ENCODE measurements at regions not wholly inside any gene's neighbourhood (a gene's known extent, or its start where the extent isn't known, plus 50 kb on each side); places are given as distances from the start of the nearest gene placed in this dataset.

DNA sequence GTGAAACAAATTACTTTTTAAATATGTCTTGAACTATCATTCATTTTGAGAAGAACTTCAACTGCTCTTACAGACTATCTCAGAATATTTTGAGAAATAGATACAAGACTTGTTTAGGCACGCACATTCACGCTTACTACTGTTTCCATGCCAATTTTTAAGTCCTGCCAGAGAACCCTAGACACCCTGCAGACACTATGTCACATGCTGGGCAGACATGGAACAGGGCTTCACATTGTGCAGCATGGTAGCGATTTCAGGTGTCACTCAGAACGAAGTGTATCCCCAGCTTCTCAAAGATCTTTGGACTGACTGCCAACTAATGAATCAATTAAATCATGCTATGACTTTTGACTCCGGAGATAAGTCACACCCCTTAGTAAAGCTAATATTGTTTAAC is 128.7 kb upstream of the SLC27A6 start:
- in situ Hi-C loops (cut with HindIII; ENCODE audit: extremely low pct_ligation_motif_present, low pct_unique_long_range_greater_than_20kb) = loop anchor here (25.0 kb wide), 1 partner anchor 624 kb away; no protein-coding TSS in a partner anchor
- FAIRE-seq = no peak
- intact Hi-C loops (cut with micrococcal nuclease; ENCODE audit: unreplicated experiment) = no loop called here
- Histone ChIP-seq H3K27me3 (ENCODE audit: control insufficient read depth in 1 of 2, insufficient read depth in 2 of 2, low read length in 2 of 2) (no peaks in the 10 kb centered on the region), H3K79me2 (ENCODE audit: insufficient read depth, low read length) (no peaks in the 10 kb centered on the region), H3K27ac (ENCODE audit: extremely low read length, insufficient read depth, low read length) (no peak overlapping the region), H3K9ac (ENCODE audit: insufficient read depth, low read depth, low read length) (no peak overlapping the region), H4K20me1 (ENCODE audit: insufficient read depth, low read length) (no peaks in the 10 kb centered on the region), H3K4me2 (ENCODE audit: low read depth, low read length) (no peak overlapping the region), H3K9me3 (ENCODE audit: low read length) (peaks cover 16% of the 10 kb centered on the region), H3K4me3 (replicated peaks in 1 of 3; ENCODE audit: insufficient read depth in 1 of 3, low read depth in 2 of 3, low read length in 3 of 3) (no peak overlapping the region), H3K36me3 (replicated peaks in 1 of 2; ENCODE audit: control insufficient read depth in 1 of 2, insufficient read depth in 2 of 2, low read length in 2 of 2) (no peaks in the 10 kb centered on the region), H2AFZ (ENCODE audit: low read length) (no peak overlapping the region), H3K4me1 (ENCODE audit: insufficient read depth, low read length) (no peaks in the 10 kb centered on the region)
- TF ChIP-seq RBM39 (IDR thresholded peaks at IDR 0.05; ENCODE audit: low read depth, low read length, poor library complexity, severe bottlenecking) = no peak
- no peak for TF ChIP-seq TOPORS (CRISPR knock-in tag; IDR thresholded peaks at IDR 0.05)
- no peak for TF ChIP-seq CBX5 (CRISPR knock-in tag; IDR thresholded peaks at IDR 0.05; ENCODE audit: borderline replicate concordance)
- no peak for TF ChIP-seq ZNF10 (CRISPR knock-in tag; IDR thresholded peaks at IDR 0.05; ENCODE audit: borderline replicate concordance, low read depth)
- TF ChIP-seq ERF (CRISPR knock-in tag; IDR thresholded peaks at IDR 0.05) = no peak
- TF ChIP-seq ZNF557 (CRISPR knock-in tag; IDR thresholded peaks at IDR 0.05) = no peak
- TF ChIP-seq FUBP1 (CRISPR knock-in tag; IDR thresholded peaks at IDR 0.05; ENCODE audit: borderline replicate concordance) = no peak
- no peak for TF ChIP-seq FOXK1 (CRISPR knock-in tag; IDR thresholded peaks at IDR 0.05; ENCODE audit: borderline replicate concordance, low read depth)
- TF ChIP-seq HOXD1 (CRISPR knock-in tag; IDR thresholded peaks at IDR 0.05) = no peak
- no peak for TF ChIP-seq HDAC1 (CRISPR knock-in tag; IDR thresholded peaks at IDR 0.05)
- TF ChIP-seq IKZF4 (CRISPR knock-in tag; IDR thresholded peaks at IDR 0.05; ENCODE audit: borderline replicate concordance, low read depth, not compliant biosample characterization) = no peak
- TF ChIP-seq ZNF564 (CRISPR knock-in tag; IDR thresholded peaks at IDR 0.05) = no peak
- no peak for TF ChIP-seq ZNF672 (CRISPR knock-in tag; IDR thresholded peaks at IDR 0.05)
- no peak for TF ChIP-seq ZNF570 (CRISPR knock-in tag; IDR thresholded peaks at IDR 0.05; ENCODE audit: borderline replicate concordance)
- no peak for TF ChIP-seq PHF8 (CRISPR knock-in tag; IDR thresholded peaks at IDR 0.05)
- no peak for TF ChIP-seq ZNF75D (CRISPR knock-in tag; IDR thresholded peaks at IDR 0.05; ENCODE audit: borderline replicate concordance)
- TF ChIP-seq SKI (IDR thresholded peaks at IDR 0.05; ENCODE audit: partially characterized antibody) = no peak
- 2% methylated on average over 5 of the region's 5 CpGs for WGBS (ENCODE audit: low lambda C conversion rate)
- ChIA-PET POLR2A (no interaction called here), CTCF (ENCODE audit: low intra/inter-chr PET ratio, low total read pairs) (no interaction called here)
- ATAC-seq = no peak
- no peak for DNase-seq (ENCODE audit: low spot score)
- BruUV-seq (replicated peaks) = no TSS peak

Measured in HepG2 (cell line).